HG03342 (cell line): ENCODE measurements at regions not wholly inside any gene's neighbourhood (a gene's known extent, or its start where the extent isn't known, plus 50 kb on each side); places are given as distances from the start of the nearest gene placed in this dataset.
"Not testable (repeated sequence)": the region's sequence is repeated elsewhere in the genome, so short reads cannot be mapped to it uniquely, and the experiment has no call there.

Source experiments
- ATAC-seq: cut with Tn5 transposase; IDR thresholded peaks from one replicate; pipeline ENCODE4 v1.9.1; 2021; ENCODE audit warnings: mild to moderate bottlenecking, moderate library complexity; ENCODE audit not compliant: unreplicated experiment

DNA sequence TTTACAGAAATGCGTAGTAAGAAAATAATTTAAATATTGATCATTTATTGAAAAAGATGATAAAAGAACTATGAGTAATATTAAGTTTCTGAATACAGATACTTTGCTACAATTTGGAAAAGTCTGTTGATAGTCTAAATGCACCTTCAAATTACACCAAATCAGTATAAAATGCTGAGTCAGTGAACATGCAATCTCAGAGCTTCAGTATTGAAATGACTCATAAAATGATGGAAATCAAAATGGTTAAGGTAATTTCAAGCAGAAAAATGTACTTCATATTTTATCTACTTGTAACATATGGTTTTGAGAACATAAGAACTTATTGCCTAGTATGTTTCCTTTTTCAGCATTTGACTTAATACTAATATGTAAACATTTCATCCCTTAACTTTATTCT lies 448.2 kb downstream of the PCDH10 start:
- ATAC-seq: no peak

DNA sequence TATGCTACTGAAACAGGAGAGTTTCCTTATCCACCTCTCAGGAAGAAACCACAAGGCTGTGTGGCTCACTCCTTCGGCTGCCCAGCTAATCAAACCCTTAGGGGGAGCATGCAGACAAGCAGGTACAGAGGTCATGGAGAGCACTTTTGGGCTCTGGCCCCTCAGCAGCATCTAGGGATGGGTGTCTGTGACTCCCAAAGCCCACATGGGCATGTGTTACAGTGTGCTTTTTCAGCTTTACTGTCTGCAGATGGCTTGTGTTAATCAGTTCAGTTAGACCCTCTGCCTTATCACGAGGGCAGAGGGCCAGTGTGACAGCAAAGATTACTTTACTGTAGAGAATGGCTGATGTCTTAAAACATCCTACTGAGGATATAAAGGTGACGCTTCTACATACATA lies 447.4 kb downstream of the PCDH10 start:
- ATAC-seq: no peak

DNA sequence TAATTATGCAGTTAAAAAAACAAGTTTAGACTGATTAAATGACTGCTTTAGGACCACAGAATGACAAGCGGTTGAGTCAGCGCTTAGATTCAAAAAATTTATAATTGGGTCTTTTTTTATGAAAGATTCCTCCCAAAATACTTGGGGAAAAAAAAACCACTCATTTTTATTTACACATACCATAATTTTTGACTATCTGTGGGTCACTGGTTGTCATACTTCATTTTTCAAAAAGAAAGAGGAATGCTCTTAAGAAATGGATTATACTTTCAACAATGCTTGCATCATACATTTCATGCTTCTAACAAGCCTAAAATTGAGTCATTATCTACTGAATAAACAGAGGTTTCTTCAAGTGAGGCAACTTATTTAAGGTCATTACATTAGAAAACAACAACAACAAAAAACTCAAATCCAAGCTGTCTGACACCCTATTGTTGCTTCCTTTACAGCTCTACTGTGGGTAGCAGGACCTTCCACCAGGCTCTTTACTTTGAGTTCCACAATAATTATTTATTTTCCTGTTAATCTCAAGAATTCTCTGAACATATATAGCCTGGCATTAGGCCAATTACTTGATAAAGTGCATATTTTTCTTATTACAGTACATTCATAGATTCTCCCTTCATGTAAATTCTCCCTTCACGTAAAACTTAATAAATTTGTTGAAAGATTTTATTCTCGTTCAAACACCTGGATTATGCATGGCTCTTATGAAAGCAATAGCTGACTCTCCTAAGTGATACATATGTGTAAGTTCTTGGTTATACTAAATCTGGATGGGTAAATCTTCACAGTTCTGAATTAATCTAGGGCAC lies 445.5 kb downstream of the PCDH10 start:
- ATAC-seq: no peak

GRCh38 chr4:133593764-133594163 lies 444.7 kb downstream of the PCDH10 start:
- ATAC-seq: no peak

- ATAC-seq: no peak
Observed at GRCh38 chr4:133592591-133592990, 443.5 kb downstream of the PCDH10 start.

- no peak for ATAC-seq
Observed at GRCh38 chr4:133592106-133592505, 443.0 kb downstream of the PCDH10 start.

DNA sequence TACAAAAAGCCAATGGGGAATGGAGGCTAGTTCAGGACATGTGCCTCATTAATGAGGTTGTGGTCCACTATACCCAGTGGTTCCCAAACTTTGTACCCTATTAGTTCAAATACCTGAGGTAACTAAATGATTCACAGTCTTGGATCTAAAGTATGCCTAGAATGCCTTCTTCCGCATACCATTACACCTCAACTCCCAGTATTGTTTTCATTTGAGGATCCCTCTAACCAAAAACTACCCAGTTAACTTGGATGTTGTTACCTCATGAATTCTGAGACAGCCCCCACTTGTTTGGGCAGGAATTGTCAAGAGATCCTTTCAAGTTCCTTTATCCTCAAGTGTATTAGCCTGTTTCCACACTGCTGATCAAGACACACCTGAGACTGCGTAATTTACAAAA lies 439.2 kb downstream of the PCDH10 start:
- ATAC-seq: no peak

- no peak for ATAC-seq
Observed at GRCh38 chr4:133585323-133585722, 436.2 kb downstream of the PCDH10 start.

- ATAC-seq: no peak
Observed at GRCh38 chr4:133584714-133585113, 435.6 kb downstream of the PCDH10 start.

DNA sequence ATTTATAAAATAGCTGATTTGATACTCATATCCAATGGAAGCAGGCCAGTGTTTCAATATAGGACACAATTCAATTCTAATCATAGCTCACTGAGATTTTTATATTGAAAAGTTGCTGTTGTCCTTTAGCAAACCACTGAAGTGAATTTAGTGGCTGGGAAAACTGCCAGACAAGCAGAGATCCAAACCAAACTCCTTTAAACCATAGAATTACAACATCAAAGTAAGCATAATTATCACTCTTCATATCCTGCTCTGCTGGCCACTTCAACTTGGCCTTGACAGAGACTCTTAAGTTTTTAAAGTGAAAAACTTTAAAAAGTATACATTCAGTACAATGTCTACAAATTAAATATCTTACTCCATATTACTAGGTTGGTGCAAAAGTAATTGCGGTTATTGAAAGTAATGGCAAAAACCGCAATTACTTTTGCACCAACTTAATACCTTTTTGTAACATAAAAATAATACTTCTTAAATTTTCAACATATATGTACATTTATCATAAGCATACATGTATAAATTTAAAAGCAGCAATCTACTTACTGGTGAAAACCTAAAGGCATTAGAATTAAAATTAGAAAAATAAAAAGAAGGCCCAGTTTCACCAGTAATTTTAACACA lies 433.0 kb downstream of the PCDH10 start:
- no peak for ATAC-seq

DNA sequence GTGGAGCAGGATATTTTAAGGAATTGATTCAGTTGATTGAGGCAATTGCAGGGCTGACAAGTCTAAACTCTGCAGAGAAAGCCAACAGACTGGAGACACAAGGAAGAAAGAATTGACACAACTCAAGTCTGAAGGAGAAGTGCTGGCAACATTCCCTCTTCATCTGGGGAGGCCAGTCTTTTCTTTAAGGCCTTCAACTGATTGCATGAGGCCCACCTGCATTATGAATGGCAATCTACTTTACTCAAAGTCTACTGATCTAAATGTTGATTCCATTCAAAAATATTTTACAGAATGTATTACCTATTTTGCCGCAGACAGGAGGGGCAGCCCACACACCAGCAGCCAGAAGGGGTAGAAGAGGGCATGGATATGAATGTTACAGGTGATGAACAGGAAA lies 425.2 kb downstream of the PCDH10 start:
- no peak for ATAC-seq

DNA sequence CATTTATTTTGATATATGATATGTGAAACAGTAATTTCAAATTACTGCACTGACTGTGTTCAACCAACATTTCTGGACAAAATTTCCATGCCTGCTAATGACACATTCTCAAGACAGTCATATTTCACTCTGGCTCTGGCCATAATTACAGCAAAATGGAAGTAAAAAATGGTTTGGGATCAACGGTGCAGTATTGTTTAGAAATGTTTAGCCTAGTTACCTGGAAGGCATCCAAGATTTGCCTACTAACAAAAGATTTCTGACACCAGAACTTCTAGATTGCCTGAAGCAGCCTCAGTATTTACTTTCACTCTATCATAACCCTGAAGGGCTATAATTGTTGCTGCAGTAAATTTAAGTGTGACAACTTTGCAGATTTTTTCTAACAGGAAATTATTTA lies 416.3 kb downstream of the PCDH10 start:
- ATAC-seq: no peak

DNA sequence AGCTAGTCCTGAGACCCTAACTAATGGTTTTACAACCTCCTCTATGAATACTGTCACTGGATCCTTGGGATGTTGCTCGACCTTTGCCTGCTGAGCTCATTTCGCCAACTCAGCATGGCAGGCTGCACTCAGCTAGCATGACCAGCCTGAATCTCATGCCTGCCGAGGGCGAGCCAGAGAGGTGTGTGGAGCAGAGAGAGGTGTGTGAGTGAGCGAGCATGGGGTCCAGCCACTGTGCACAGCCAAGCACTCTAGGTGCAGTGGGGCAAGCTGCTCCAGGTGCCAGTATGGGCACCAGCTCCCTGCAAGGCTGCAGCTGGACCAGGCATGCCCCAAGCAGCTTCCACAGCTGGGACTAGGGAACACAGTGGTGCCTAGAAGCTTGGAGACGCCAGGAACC lies 410.9 kb downstream of the PCDH10 start:
- no peak for ATAC-seq

DNA sequence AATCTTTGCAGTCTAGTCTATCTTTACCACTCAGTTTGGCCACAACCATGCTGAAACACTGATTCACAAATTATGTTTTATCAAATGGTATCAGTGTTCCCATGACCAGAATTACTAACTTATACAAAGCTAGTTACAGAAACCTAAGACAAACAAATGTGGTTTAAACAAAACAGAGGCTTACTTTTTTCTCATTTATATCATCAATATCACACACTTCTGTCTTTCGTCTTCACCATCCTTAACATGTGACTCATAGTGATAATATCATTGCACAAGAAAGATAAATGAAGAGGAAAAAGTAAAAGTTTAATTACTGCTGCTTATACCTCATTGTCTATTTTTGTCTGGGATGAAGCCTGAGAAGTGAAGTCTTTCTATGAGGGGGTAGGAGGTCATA lies 406.6 kb downstream of the PCDH10 start:
- ATAC-seq: no peak

GRCh38 chr4:133550436-133550835 lies 401.3 kb downstream of the PCDH10 start:
- ATAC-seq: no peak

DNA sequence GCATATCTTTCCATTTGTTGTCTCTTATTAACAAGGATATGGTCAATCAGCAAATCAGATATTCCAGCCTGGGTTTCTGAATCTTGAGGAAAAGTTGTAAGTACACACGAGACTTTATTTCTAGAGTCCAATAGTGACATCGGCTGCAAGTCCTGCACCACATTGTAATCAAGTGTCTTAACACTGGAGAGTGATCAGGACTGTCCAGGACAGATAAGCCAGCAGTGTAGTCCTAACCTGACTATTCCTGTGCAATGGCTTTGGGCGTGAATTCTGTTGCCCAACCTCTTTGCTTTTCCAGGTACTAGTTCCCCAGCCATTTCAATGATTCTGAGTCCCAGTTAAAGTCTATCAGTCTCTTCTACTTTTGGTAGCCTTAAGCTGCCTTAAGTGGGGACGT lies 395.0 kb downstream of the PCDH10 start:
- no peak for ATAC-seq

DNA sequence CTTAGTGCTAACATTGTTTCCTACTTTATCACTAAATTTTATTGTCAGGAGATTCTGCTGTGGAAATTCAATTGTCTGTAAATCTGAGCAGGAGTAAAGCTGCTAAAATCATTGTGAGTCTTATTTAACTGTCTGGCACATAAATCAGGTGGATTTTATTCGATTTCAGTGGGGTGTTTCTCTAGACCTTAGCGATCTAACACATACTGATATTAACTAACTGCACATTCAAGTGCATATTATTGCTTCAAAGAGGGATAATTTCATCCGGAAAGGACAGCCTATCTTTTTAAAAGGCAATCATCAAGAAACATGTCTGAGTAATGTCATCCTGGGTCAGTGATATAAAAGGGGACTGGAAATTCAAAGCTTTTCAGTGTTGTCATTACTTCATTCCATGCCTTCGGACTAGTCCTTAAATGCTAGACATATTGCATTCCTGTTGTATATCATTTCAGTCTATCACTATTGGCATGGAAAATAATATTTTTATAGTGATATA lies 388.7 kb downstream of the PCDH10 start:
- ATAC-seq: no peak

GRCh38 chr4:133534224-133534623 lies 385.1 kb downstream of the PCDH10 start:
- ATAC-seq: not testable (repeated sequence)

GRCh38 chr4:133524369-133524768 lies 375.3 kb downstream of the PCDH10 start:
- no peak for ATAC-seq

- no peak for ATAC-seq
Observed at GRCh38 chr4:133513901-133514300, 364.8 kb downstream of the PCDH10 start.

DNA sequence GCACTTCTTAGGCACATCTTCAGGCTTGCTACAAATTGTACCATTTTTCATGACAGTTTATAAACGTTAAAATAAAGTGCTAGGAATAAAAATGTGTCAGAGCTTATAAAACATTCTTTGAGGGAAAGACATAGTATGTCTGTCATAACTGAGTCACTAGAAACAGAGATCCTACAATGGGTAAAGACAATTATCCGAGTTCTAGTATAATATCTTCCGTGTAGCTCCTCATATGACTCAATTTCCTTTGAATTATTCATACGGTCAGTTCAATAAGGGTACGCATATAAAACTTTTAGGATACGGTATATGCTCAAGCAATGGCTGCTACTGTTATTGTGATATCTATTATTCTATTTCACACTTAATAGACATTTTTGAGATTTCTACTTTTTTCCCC lies 349.1 kb downstream of the PCDH10 start:
- no peak for ATAC-seq

- ATAC-seq: no peak
Observed at GRCh38 chr4:133493776-133494175, 344.7 kb downstream of the PCDH10 start.
